HEK293T (cell line): ENCODE measurements at regions not wholly inside any gene's neighbourhood (a gene's known extent, or its start where the extent isn't known, plus 50 kb on each side); places are given as distances from the start of the nearest gene placed in this dataset.

Source experiments
- CTCF ChIA-PET: fragments of 350-600 bp; formaldehyde crosslinking; extraction: SDS; loops from one replicate; lab custom pipeline; 2021; ENCODE audit warnings: antibody characterized with exemption, inconsistent platforms; lab: Yijun Ruan, JAX
- POLR2A ChIA-PET: fragments of 350-600 bp; formaldehyde crosslinking; extraction: SDS; loops from one replicate; lab custom pipeline; 2020; ENCODE audit warnings: antibody characterized with exemption, inconsistent platforms; lab: Yijun Ruan, JAX
- DNase-seq: peaks from one replicate; pipeline ENCODE4 v3.0.0; 2012; ENCODE audit warnings: mixed read lengths; ENCODE audit errors: extremely low spot score
- ARNT ChIP-seq: fragments of 450-650 bp; IDR thresholded peaks from 2 replicates; pipeline ENCODE4 v1.6.1; 2017; ENCODE audit warnings: mild to moderate bottlenecking
- BHLHE40 ChIP-seq: fragments of 450-650 bp; IDR thresholded peaks from 2 replicates; pipeline ENCODE4 v1.6.1; 2016; ENCODE audit warnings: mild to moderate bottlenecking, moderate library complexity, borderline replicate concordance
- CTBP1 ChIP-seq: fragments of 450-650 bp; IDR thresholded peaks from 2 replicates; pipeline ENCODE4 v1.6.1; 2016; ENCODE audit warnings: borderline replicate concordance
- ELF4 ChIP-seq: fragments of 450-650 bp; IDR thresholded peaks from 2 replicates; pipeline ENCODE4 v1.6.1; 2017; ENCODE audit warnings: antibody characterized with exemption
- FOXA1 ChIP-seq: fragments of 450-650 bp; IDR thresholded peaks from 2 replicates; pipeline ENCODE4 v1.6.1; 2016; ENCODE audit warnings: mild to moderate bottlenecking
- FOXK2 ChIP-seq: fragments of 450-650 bp; IDR thresholded peaks from 2 replicates; pipeline ENCODE4 v1.6.1; 2016; ENCODE audit warnings: mild to moderate bottlenecking
- FOXM1 ChIP-seq: fragments of 450-650 bp; IDR thresholded peaks from 2 replicates; pipeline ENCODE4 v1.6.1; 2017; ENCODE audit warnings: mild to moderate bottlenecking, borderline replicate concordance
- HDGF ChIP-seq: fragments of 450-650 bp; IDR thresholded peaks from 2 replicates; pipeline ENCODE4 v1.6.1; 2017; ENCODE audit warnings: antibody characterized with exemption, borderline replicate concordance
- L3MBTL2 ChIP-seq: fragments of 450-650 bp; conservative IDR thresholded peaks from 2 replicates; pipeline ENCODE4 v1.6.1; 2016; ENCODE audit warnings: mild to moderate bottlenecking
- LEF1 ChIP-seq: fragments of 450-650 bp; IDR thresholded peaks from 2 replicates; pipeline ENCODE4 v1.6.1; 2017; ENCODE audit warnings: mild to moderate bottlenecking, borderline replicate concordance
- NFRKB ChIP-seq: fragments of 450-650 bp; IDR thresholded peaks from 2 replicates; pipeline ENCODE4 v1.6.1; 2016; ENCODE audit warnings: mild to moderate bottlenecking, moderate library complexity
- SP1 ChIP-seq: fragments of 450-650 bp; IDR thresholded peaks from 2 replicates; pipeline ENCODE4 v1.6.1; 2017
- SUZ12 ChIP-seq: fragments of 450-650 bp; IDR thresholded peaks from 2 replicates; pipeline ENCODE4 v1.6.1; 2016; ENCODE audit warnings: mild to moderate bottlenecking
- TARDBP ChIP-seq: fragments of 450-650 bp; IDR thresholded peaks from 2 replicates; pipeline ENCODE4 v1.6.1; 2016
- ZNF384 ChIP-seq: fragments of 450-650 bp; IDR thresholded peaks from 2 replicates; pipeline ENCODE4 v1.6.1; 2016
- TF ChIP-seq, protein P1 (sequence below): fragments of 450-650 bp; IDR thresholded peaks from 2 replicates; pipeline ENCODE4 v1.6.1; 2016

DNA sequence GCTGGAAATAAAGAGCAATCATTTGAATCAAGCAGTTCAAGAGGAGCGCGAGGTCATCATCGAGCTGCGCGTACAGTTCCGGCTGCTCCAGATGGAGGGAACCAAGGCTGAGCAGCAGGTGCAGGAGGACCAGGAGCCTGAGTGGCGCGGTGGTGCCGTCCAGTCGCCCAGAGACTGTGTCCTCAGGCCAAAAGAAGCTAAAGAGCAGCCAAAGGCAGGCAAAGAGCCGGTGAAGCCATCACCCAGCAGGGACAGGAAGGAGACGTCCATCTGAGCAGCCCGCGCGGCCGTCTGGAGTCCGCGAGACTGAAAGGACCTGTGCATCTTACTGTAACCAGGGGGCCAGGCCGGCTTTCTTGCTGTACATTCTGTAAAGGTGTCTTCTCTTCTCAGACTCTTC is 277.2 kb upstream of the TTC14 start:
- ChIA-PET POLR2A (no interaction called here), CTCF (no interaction called here)
- no peak for DNase-seq
- TF ChIP-seq CTBP1 = no peak
- TF ChIP-seq SP1 = no peak
- no peak for TF ChIP-seq HDGF
- TF ChIP-seq FOXK2 = no peak
- no peak for TF ChIP-seq TARDBP
- no peak for TF ChIP-seq BHLHE40
- no peak for TF ChIP-seq L3MBTL2
- no peak for TF ChIP-seq SUZ12
- no peak for TF ChIP-seq ARNT
- TF ChIP-seq, protein P1, sequence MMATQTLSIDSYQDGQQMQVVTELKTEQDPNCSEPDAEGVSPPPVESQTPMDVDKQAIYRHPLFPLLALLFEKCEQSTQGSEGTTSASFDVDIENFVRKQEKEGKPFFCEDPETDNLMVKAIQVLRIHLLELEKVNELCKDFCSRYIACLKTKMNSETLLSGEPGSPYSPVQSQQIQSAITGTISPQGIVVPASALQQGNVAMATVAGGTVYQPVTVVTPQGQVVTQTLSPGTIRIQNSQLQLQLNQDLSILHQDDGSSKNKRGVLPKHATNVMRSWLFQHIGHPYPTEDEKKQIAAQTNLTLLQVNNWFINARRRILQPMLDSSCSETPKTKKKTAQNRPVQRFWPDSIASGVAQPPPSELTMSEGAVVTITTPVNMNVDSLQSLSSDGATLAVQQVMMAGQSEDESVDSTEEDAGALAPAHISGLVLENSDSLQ = no peak
- TF ChIP-seq FOXA1 = no peak
- TF ChIP-seq FOXM1 = no peak
- no peak for TF ChIP-seq NFRKB
- TF ChIP-seq ZNF384 = no peak
- TF ChIP-seq LEF1 = no peak
- no peak for TF ChIP-seq ELF4

DNA sequence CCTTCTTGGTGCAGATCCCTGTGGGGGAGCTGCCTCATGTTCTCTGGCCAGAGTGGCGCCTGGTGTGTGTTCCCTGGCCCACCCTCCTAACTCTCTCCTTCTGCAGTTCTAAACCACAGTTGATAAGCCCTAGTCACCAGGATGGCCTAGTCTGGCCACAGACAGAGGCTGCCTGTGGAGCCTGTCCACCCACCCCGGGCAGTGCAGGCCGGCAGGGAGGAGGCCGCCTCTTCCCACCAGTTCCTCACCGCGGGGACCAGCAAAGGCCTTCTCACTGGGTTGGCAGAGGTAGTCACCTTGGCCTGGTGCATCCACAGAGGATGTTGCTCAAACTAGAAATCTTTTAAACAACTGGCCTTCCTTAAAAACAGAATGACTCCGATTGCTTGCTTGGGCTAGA is 276.4 kb upstream of the TTC14 start:
- POLR2A ChIA-PET = no interaction called here
- DNase-seq = no peak
- TF ChIP-seq TARDBP (no peak), SP1 (no peak), ARNT (no peak), ELF4 (no peak), SUZ12 (no peak), HDGF (no peak), LEF1 (no peak), BHLHE40 (no peak), L3MBTL2 (no peak), FOXK2 (no peak), NFRKB (no peak), ZNF384 (no peak), FOXM1 (no peak), FOXA1 (no peak), CTBP1 (no peak)
- TF ChIP-seq, protein P1 = no peak
- CTCF ChIA-PET = no interaction called here

DNA sequence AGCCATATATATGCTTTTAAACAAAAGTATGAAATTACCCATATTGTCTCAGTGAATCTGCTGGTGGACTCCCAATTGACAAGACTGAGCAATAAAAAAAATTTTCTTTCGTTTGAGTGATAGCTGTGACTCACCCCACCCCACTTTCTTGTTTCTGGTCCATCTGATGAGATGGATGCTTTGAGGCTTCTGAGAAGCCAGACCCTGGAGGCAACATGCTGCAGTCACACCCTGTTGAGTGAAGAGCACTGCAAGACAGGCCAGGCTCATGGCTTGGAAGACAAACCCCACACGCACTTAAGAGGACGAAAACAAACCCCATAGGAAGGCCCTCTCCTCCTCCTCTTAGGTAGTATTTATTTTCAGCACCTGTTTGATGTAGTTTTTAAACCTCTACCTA is 276.0 kb upstream of the TTC14 start:
- no peak for DNase-seq
- ChIA-PET CTCF (no interaction called here), POLR2A (no interaction called here)
- TF ChIP-seq SUZ12 = no peak
- TF ChIP-seq ARNT = no peak
- no peak for TF ChIP-seq CTBP1
- TF ChIP-seq L3MBTL2 = no peak
- TF ChIP-seq FOXM1 = no peak
- TF ChIP-seq BHLHE40 = no peak
- TF ChIP-seq HDGF = no peak
- no peak for TF ChIP-seq FOXK2
- no peak for TF ChIP-seq ZNF384
- TF ChIP-seq TARDBP = no peak
- no peak for TF ChIP-seq LEF1
- TF ChIP-seq, protein P1 = no peak
- TF ChIP-seq NFRKB = no peak
- TF ChIP-seq FOXA1 = no peak
- no peak for TF ChIP-seq ELF4

DNA sequence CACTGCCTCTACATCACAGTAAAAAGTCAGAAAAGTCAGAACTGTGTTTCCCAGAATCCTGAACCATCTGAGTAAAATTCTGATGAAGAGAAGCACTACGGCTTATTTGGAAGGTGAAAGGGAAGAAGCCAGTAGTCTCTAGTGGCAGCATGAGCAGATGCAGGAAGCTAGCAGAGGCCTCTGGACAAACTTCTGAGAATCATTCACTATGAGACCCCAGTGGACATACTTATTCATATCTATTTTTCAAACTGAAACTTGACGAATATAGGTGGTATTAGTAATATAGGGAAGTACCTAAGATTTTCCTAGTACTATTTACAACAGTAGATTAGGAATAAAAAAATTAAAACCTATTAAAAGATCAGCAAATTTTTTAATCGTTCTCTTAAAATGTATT is 272.8 kb upstream of the TTC14 start:
- no peak for TF ChIP-seq SP1
- no peak for TF ChIP-seq SUZ12
- TF ChIP-seq FOXM1 = no peak
- no peak for TF ChIP-seq ARNT
- TF ChIP-seq FOXK2 = no peak
- no peak for TF ChIP-seq ZNF384
- no peak for TF ChIP-seq NFRKB
- no peak for TF ChIP-seq L3MBTL2
- no peak for TF ChIP-seq BHLHE40
- TF ChIP-seq LEF1 = no peak
- TF ChIP-seq ELF4 = no peak
- TF ChIP-seq HDGF = no peak
- TF ChIP-seq, protein P1 = no peak
- no peak for TF ChIP-seq FOXA1
- no peak for TF ChIP-seq TARDBP
- no peak for TF ChIP-seq CTBP1
- CTCF ChIA-PET = no interaction called here
- DNase-seq = no peak
- POLR2A ChIA-PET = no interaction called here

DNA sequence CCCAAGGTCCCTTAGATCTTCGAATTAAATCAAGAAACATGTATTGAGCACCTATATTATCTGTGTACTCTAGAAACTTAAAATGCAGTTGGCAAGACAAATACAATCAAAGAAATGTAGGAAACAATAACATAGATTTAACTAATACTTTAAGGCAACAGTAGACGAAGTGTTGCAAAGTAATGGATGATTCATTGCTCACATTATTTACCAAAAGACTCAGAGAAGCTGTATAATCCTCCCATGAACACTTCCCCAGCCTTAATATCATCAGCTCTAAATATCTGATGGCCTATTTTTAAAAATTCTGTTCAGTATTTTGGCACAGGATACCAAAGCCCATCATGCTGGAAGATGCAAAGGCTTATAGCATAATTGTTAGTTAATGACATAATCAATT is 272.1 kb upstream of the TTC14 start:
- no peak for TF ChIP-seq BHLHE40
- no peak for TF ChIP-seq HDGF
- TF ChIP-seq FOXA1 = no peak
- no peak for TF ChIP-seq FOXK2
- no peak for TF ChIP-seq ELF4
- no peak for TF ChIP-seq TARDBP
- TF ChIP-seq ARNT = no peak
- no peak for TF ChIP-seq SUZ12
- TF ChIP-seq SP1 = no peak
- no peak for TF ChIP-seq L3MBTL2
- ChIA-PET POLR2A (no interaction called here), CTCF (no interaction called here)
- DNase-seq = no peak

DNA sequence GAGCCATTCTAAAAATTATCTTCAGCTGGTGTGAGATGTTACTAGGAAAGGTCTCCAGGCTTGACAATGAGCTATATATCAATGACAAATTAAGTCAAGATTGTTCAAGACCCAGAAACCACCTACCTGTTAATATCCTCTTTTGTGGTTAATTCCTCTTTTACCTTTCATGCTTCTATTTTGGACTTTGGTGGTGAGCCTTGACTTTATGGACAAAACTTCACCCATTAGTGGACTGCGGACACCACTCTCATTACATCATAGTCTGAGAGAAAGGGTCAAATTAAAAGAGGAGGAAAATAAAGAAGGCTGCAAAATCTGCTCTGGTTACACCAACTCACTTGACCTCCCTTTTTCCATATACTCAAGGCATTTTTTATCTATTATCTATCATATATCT is 271.5 kb upstream of the TTC14 start:
- TF ChIP-seq ELF4 = no peak
- TF ChIP-seq TARDBP = no peak
- TF ChIP-seq FOXM1 = no peak
- no peak for TF ChIP-seq BHLHE40
- TF ChIP-seq, protein P1 = no peak
- TF ChIP-seq ZNF384 = no peak
- TF ChIP-seq L3MBTL2 = no peak
- no peak for TF ChIP-seq ARNT
- no peak for TF ChIP-seq SUZ12
- TF ChIP-seq FOXK2 = no peak
- no peak for TF ChIP-seq HDGF
- TF ChIP-seq LEF1 = no peak
- TF ChIP-seq CTBP1 = no peak
- TF ChIP-seq SP1 = no peak
- no peak for TF ChIP-seq FOXA1
- CTCF ChIA-PET = no interaction called here
- no peak for DNase-seq
- POLR2A ChIA-PET = no interaction called here
